ENCODE measurements at regions not wholly inside any gene's neighbourhood (a gene's known extent, or its start where the extent isn't known, plus 50 kb on each side); places are given as distances from the start of the nearest gene placed in this dataset.

GRCh38 chr2:2932692-2933305, 444.8 kb downstream of the EIPR1 start:
- POLR2A ChIA-PET: no interaction called here
- H3K9me3 ChIP-seq (ENCODE audit: control insufficient read depth in 1 of 2, insufficient read depth in 1 of 2, low read depth in 1 of 2, low read length in 2 of 2): no peaks in the 10 kb centered on the region
- H3K4me3 ChIP-seq (replicated peaks in 1 of 2; ENCODE audit: low read depth in 1 of 2, low read length in 2 of 2): no peak overlapping the region
- no peaks in the 10 kb centered on the region for H3K9me2 ChIP-seq (ENCODE audit: insufficient read depth)
- CTCF ChIA-PET: no interaction called here
- no peaks in the 10 kb centered on the region for H3K4me1 ChIP-seq (ENCODE audit: control insufficient read depth in 1 of 2, insufficient read depth in 2 of 2, low read length in 2 of 2)
- DNase-seq (ENCODE audit: low read depth, low spot score): no peak
- no peaks in the 10 kb centered on the region for H3K36me3 ChIP-seq (ENCODE audit: control insufficient read depth in 1 of 2, insufficient read depth in 2 of 2, low read length in 2 of 2)
- intact Hi-C loops (cut with micrococcal nuclease): no loop called here
- ATAC-seq: no peak
- H3K9ac ChIP-seq (ENCODE audit: low read length): no peak overlapping the region
- no peaks in the 10 kb centered on the region for H4K20me1 ChIP-seq (ENCODE audit: insufficient read depth)
- no peak overlapping the region for H3K27ac ChIP-seq (ENCODE audit: low read depth, low read length)
- no peaks in the 10 kb centered on the region for H3K79me2 ChIP-seq (ENCODE audit: insufficient read depth, low read length)
- no peak for TF ChIP-seq CBX3 (IDR thresholded peaks at IDR 0.05; ENCODE audit: low read depth)
- no peak for TF ChIP-seq FOSL1 (IDR thresholded peaks at IDR 0.05; ENCODE audit: low read depth)
- TF ChIP-seq REST (IDR thresholded peaks at IDR 0.05; ENCODE audit: low read depth): no peak
- TF ChIP-seq POLR2A (IDR thresholded peaks at IDR 0.05; ENCODE audit: borderline replicate concordance, extremely low read depth, insufficient read depth, insufficient read length): no peak
- TF ChIP-seq JUND (IDR thresholded peaks at IDR 0.05): no peak
- no peak for TF ChIP-seq SIN3A (IDR thresholded peaks at IDR 0.05; ENCODE audit: low read depth)
- no peak for TF ChIP-seq POLR2AphosphoS5 (IDR thresholded peaks at IDR 0.05; ENCODE audit: low read depth, low read length)
- no peak for TF ChIP-seq EZH2phosphoT487 (IDR thresholded peaks at IDR 0.05; ENCODE audit: borderline replicate concordance)
- TF ChIP-seq, protein P1, sequence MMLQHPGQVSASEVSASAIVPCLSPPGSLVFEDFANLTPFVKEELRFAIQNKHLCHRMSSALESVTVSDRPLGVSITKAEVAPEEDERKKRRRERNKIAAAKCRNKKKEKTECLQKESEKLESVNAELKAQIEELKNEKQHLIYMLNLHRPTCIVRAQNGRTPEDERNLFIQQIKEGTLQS (IDR thresholded peaks at IDR 0.05): no peak
- no peak for TF ChIP-seq ZNF274 (IDR thresholded peaks at IDR 0.05; ENCODE audit: low read depth, low read length)
- TF ChIP-seq RAD21 (IDR thresholded peaks at IDR 0.05; ENCODE audit: low read depth): no peak
- no peak for TF ChIP-seq TCF7L2 (IDR thresholded peaks at IDR 0.05; ENCODE audit: borderline replicate concordance, extremely low read depth, insufficient read depth, insufficient read length)
- no peak for TF ChIP-seq CEBPB (IDR thresholded peaks at IDR 0.05; ENCODE audit: low read depth)
- no peak for TF ChIP-seq EZH2 (IDR thresholded peaks at IDR 0.05)
- no peak for TF ChIP-seq EGR1 (IDR thresholded peaks at IDR 0.05; ENCODE audit: low read depth)
- TF ChIP-seq, protein P2, sequence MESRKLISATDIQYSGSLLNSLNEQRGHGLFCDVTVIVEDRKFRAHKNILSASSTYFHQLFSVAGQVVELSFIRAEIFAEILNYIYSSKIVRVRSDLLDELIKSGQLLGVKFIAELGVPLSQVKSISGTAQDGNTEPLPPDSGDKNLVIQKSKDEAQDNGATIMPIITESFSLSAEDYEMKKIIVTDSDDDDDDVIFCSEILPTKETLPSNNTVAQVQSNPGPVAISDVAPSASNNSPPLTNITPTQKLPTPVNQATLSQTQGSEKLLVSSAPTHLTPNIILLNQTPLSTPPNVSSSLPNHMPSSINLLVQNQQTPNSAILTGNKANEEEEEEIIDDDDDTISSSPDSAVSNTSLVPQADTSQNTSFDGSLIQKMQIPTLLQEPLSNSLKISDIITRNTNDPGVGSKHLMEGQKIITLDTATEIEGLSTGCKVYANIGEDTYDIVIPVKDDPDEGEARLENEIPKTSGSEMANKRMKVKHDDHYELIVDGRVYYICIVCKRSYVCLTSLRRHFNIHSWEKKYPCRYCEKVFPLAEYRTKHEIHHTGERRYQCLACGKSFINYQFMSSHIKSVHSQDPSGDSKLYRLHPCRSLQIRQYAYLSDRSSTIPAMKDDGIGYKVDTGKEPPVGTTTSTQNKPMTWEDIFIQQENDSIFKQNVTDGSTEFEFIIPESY (IDR thresholded peaks at IDR 0.05; ENCODE audit: extremely low read depth, insufficient replicate concordance, low read length): no peak
- no peak for TF ChIP-seq CTCF (IDR thresholded peaks at IDR 0.05 in 2 of 3, conservative IDR thresholded peaks at IDR 0.05 in 1 of 3; ENCODE audit: borderline replicate concordance in 1 of 3, insufficient read depth in 1 of 3, low read depth in 2 of 3, low read length in 2 of 3)
- TF ChIP-seq, protein P3, sequence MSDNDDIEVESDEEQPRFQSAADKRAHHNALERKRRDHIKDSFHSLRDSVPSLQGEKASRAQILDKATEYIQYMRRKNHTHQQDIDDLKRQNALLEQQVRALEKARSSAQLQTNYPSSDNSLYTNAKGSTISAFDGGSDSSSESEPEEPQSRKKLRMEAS (IDR thresholded peaks at IDR 0.05): no peak
- TF ChIP-seq YY1 (IDR thresholded peaks at IDR 0.05; ENCODE audit: extremely low read depth, insufficient replicate concordance, low read depth, low read length): no peak
- RAD21 ChIA-PET (ENCODE audit: low non-redundant PET in 1 of 2, low total read pairs in 2 of 2, uncharacterized antibody in 2 of 2, unreplicated experiment in 2 of 2): no interaction called here
- no TSS peak for BruUV-seq (replicated peaks)
- H3K4me2 ChIP-seq (ENCODE audit: low read length): no peak overlapping the region
- H2AFZ ChIP-seq (ENCODE audit: low read depth, low read length, poor library complexity, severe bottlenecking): no peak overlapping the region
- H3K27me3 ChIP-seq (ENCODE audit: insufficient read depth, low read length): no peaks in the 10 kb centered on the region

Measured in HCT116 (cell line).